Neural progenitor cell (in vitro differentiated cells): ENCODE measurements at regions not wholly inside any gene's neighbourhood (a gene's known extent, or its start where the extent isn't known, plus 50 kb on each side); places are given as distances from the start of the nearest gene placed in this dataset.
A peak's percentile ranks its signal among the peaks of the same experiment; 100 is the strongest.

Source experiments
- DNase-seq: peaks from one replicate; pipeline ENCODE4 v3.0.0-alpha.2; 2016; ENCODE audit warnings: low spot score
- H2AFZ ChIP-seq: fragments of 200-600 bp; sonication (generic); replicated peaks from 2 replicates; pipeline ENCODE4 v1.6.1; 2016; ENCODE audit warnings: antibody characterized with exemption
- H3F3A ChIP-seq: fragments of 200-600 bp; sonication (generic); 2 replicates; pipeline ENCODE4 v1.6.1; 2016; ENCODE audit warnings: antibody characterized with exemption, low read depth
- H3K27ac ChIP-seq: fragments of 200-600 bp; sonication (generic); 2 replicates; pipeline ENCODE4 v1.5.1; 2016; ENCODE audit warnings: mild to moderate bottlenecking
- H3K27me3 ChIP-seq: fragments of 200-600 bp; sonication (generic); 2 replicates; pipeline ENCODE4 v1.6.1; 2016; ENCODE audit warnings: mild to moderate bottlenecking, moderate library complexity
- H3K36me3 ChIP-seq: fragments of 200-600 bp; sonication (generic); 2 replicates; pipeline ENCODE4 v1.5.1; 2016
- H3K4me1 ChIP-seq: fragments of 200-600 bp; sonication (generic); 2 replicates; pipeline ENCODE4 v1.6.1; 2016; ENCODE audit warnings: mixed run types
- H3K4me2 ChIP-seq: fragments of 200-600 bp; sonication (generic); 2 replicates; pipeline ENCODE4 v1.6.1; 2016
- H3K4me3 ChIP-seq: fragments of 200-600 bp; sonication (generic); 2 replicates; pipeline ENCODE4 v1.5.1; 2016
- H3K79me2 ChIP-seq: fragments of 200-600 bp; sonication (generic); 2 replicates; pipeline ENCODE4 v1.6.1; 2016; ENCODE audit warnings: low read depth
- H3K9ac ChIP-seq: fragments of 200-600 bp; sonication (generic); 2 replicates; pipeline ENCODE4 v1.6.1; 2016
- H3K9me3 ChIP-seq: fragments of 200-600 bp; sonication (generic); 2 replicates; pipeline ENCODE4 v1.5.1; 2016; ENCODE audit warnings: low read depth
- H4K20me1 ChIP-seq: fragments of 200-600 bp; sonication (generic); 2 replicates; pipeline ENCODE4 v1.6.1; 2016; ENCODE audit warnings: low read depth
- H3K27ac Mint-ChIP-seq: 3 replicates; pipeline ENCODE4 v1.8.0; 2021; ENCODE audit warnings: mixed read lengths
- H3K27me3 Mint-ChIP-seq: 2 replicates; pipeline ENCODE4 v1.8.0; 2022; ENCODE audit warnings: low read depth, mild to moderate bottlenecking, inconsistent platforms, moderate library complexity, mixed read lengths; ENCODE audit not compliant: insufficient read depth
- H3K36me3 Mint-ChIP-seq: 3 replicates; pipeline ENCODE4 v1.8.0; 2021; ENCODE audit warnings: mixed read lengths
- H3K4me1 Mint-ChIP-seq: 3 replicates; pipeline ENCODE4 v1.8.0; 2021; ENCODE audit warnings: mixed read lengths
- H3K4me3 Mint-ChIP-seq: 3 replicates; pipeline ENCODE4 v1.8.0; 2021; ENCODE audit warnings: mild to moderate bottlenecking, moderate library complexity, mixed read lengths
- H3K9me3 Mint-ChIP-seq: 3 replicates; pipeline ENCODE4 v1.8.0; 2020; ENCODE audit warnings: mixed read lengths
- CTCF ChIP-seq: fragments of 200-600 bp; sonication (generic); IDR thresholded peaks from 2 replicates; pipeline ENCODE4 v1.5.1; 2017; ENCODE audit warnings: antibody characterized with exemption, mild to moderate bottlenecking
- EZH2 ChIP-seq: fragments of 200-600 bp; sonication (generic); IDR thresholded peaks from 2 replicates; pipeline ENCODE4 v1.6.1; 2017; ENCODE audit warnings: antibody characterized with exemption, mild to moderate bottlenecking, moderate library complexity
- EZH2phosphoT487 ChIP-seq: fragments of 200-600 bp; sonication (generic); IDR thresholded peaks from 2 replicates; pipeline ENCODE4 v1.6.1; 2017; ENCODE audit warnings: antibody characterized with exemption

- peaks cover 38% of the 10 kb centered on the region for H3K9me3 Mint-ChIP-seq
- TF ChIP-seq EZH2phosphoT487 (no peak), EZH2 (no peak), CTCF (no peak)
- Histone ChIP-seq H3K27me3 (no peaks in the 10 kb centered on the region), H3K9me3 (no peaks in the 10 kb centered on the region), H2AFZ (no peak overlapping the region), H3K4me1 (peaks cover 7% of the 10 kb centered on the region), H3K36me3 (no peaks in the 10 kb centered on the region), H3F3A (no peaks in the 10 kb centered on the region), H3K27ac (no peak overlapping the region), H3K9ac (no peak overlapping the region), H4K20me1 (no peaks in the 10 kb centered on the region), H3K4me2 (no peak overlapping the region), H3K79me2 (no peaks in the 10 kb centered on the region), H3K4me3 (no peak overlapping the region)
- H3K4me3 Mint-ChIP-seq = peak overlapping the region; percentile 39
- peaks cover 24% of the 10 kb centered on the region for H3K36me3 Mint-ChIP-seq
- H3K27ac Mint-ChIP-seq = peak overlapping the region; percentile 98
- peaks cover 39% of the 10 kb centered on the region for H3K4me1 Mint-ChIP-seq
- H3K27me3 Mint-ChIP-seq = peaks cover 2% of the 10 kb centered on the region
- DNase-seq = peak; percentile 8
Measured at GRCh38 chr4:153988492-153989363, 199.8 kb upstream of the SFRP2 start.

DNA sequence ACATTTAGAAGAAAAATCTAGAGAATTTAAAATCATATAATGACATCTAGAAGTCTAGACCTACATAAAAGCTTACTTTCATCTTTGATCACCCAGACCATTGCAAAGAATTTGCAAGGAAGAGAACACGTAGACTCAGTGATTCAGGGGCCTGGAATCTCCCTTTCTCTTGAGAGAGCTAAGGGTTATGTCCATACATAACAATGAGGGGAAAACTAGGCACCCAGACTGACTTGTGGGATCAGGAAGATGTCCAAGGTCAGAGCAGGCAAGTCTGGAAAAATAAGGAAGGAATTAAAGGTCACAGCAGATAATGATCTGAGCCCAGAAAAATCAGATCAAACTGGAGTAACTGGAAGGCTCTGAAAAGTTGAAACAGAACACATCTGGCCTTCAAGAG lies 198.4 kb upstream of the SFRP2 start:
- H2AFZ ChIP-seq = no peak overlapping the region
- H3K27ac ChIP-seq = no peak overlapping the region
- peaks cover 39% of the 10 kb centered on the region for H3K4me1 Mint-ChIP-seq
- TF ChIP-seq EZH2phosphoT487 (no peak), CTCF (no peak), EZH2 (no peak)
- peaks cover 41% of the 10 kb centered on the region for H3K9me3 Mint-ChIP-seq
- H3K9me3 ChIP-seq = no peaks in the 10 kb centered on the region
- no peaks in the 10 kb centered on the region for H3K79me2 ChIP-seq
- DNase-seq = no peak
- peaks cover 2% of the 10 kb centered on the region for H3K27me3 Mint-ChIP-seq
- no peak overlapping the region for H3K9ac ChIP-seq
- peaks cover 21% of the 10 kb centered on the region for H3K36me3 Mint-ChIP-seq
- H3K4me3 Mint-ChIP-seq = no peak overlapping the region
- peaks cover 7% of the 10 kb centered on the region for H3K4me1 ChIP-seq
- H3F3A ChIP-seq = no peaks in the 10 kb centered on the region
- no peaks in the 10 kb centered on the region for H3K36me3 ChIP-seq
- no peak overlapping the region for H3K4me3 ChIP-seq
- H4K20me1 ChIP-seq = no peaks in the 10 kb centered on the region
- no peaks in the 10 kb centered on the region for H3K27me3 ChIP-seq
- H3K27ac Mint-ChIP-seq = peak overlapping the region; percentile 88
- no peak overlapping the region for H3K4me2 ChIP-seq

DNA sequence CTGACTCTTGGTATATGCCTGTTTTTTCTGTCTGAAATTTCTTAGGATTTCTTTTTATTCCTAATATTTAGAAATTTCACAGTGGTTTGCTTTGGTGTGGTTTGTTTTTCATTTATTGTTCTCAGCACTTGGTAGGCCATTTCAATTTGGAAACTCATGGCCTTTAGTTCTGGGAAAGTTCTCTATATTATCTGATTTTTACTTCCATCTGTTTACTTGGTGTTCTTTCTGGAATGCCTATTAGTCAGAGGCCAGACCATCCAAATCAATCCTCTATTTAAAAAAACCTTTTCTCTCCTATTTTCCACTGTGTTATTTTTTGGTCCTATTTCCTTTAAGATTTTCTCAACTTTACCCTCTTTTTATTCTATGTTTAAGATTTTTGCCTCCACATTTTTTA lies 188.1 kb upstream of the SFRP2 start:
- no peak overlapping the region for H3K27ac Mint-ChIP-seq
- Histone ChIP-seq H3K9ac (no peak overlapping the region), H3K4me2 (no peak overlapping the region), H3K4me1 (no peaks in the 10 kb centered on the region), H3K9me3 (no peaks in the 10 kb centered on the region), H4K20me1 (no peaks in the 10 kb centered on the region), H3K27ac (no peak overlapping the region), H3F3A (no peaks in the 10 kb centered on the region), H3K36me3 (no peaks in the 10 kb centered on the region), H3K79me2 (no peaks in the 10 kb centered on the region), H3K4me3 (no peak overlapping the region), H2AFZ (no peak overlapping the region), H3K27me3 (no peaks in the 10 kb centered on the region)
- TF ChIP-seq EZH2 (no peak), EZH2phosphoT487 (no peak), CTCF (no peak)
- H3K4me1 Mint-ChIP-seq = no peaks in the 10 kb centered on the region
- H3K36me3 Mint-ChIP-seq = peaks cover 42% of the 10 kb centered on the region
- no peak overlapping the region for H3K4me3 Mint-ChIP-seq
- no peak for DNase-seq
- H3K9me3 Mint-ChIP-seq = peaks cover 67% of the 10 kb centered on the region
- H3K27me3 Mint-ChIP-seq = no peaks in the 10 kb centered on the region
